SH-SY5Y (cell line): ENCODE measurements at regions not wholly inside any gene's neighbourhood (a gene's known extent, or its start where the extent isn't known, plus 50 kb on each side); places are given as distances from the start of the nearest gene placed in this dataset.

Experiments
- GATA2 ChIP-seq: IDR thresholded peaks from 2 replicates; pipeline ENCODE4 v1.6.1; 2011; ENCODE audit warnings: mild to moderate bottlenecking, low read depth, low read length
- GATA3 ChIP-seq: IDR thresholded peaks from 2 replicates; pipeline ENCODE4 v1.6.1; 2011; ENCODE audit warnings: low read depth, mild to moderate bottlenecking, low read length, moderate library complexity

GRCh38 chr7:15747301-15747700, 60.8 kb upstream of the MEOX2 start:
- TF ChIP-seq GATA2, result no peak
- TF ChIP-seq GATA3, result no peak
